Mesodermal cell (in vitro differentiated cells): ENCODE measurements at regions not wholly inside any gene's neighbourhood (a gene's known extent, or its start where the extent isn't known, plus 50 kb on each side); places are given as distances from the start of the nearest gene placed in this dataset.

Experiments used
- H3K27ac ChIP-seq: 2 replicates; pipeline ENCODE4 v1.7.0; 2013; ENCODE audit warnings: mild to moderate bottlenecking, low read depth, low read length, moderate library complexity; ENCODE audit not compliant: severe bottlenecking
- H3K36me3 ChIP-seq: 2 replicates; pipeline ENCODE4 v1.7.1; 2013; ENCODE audit warnings: mild to moderate bottlenecking, low read length, moderate library complexity; ENCODE audit not compliant: control insufficient read depth, insufficient read depth
- H3K4me1 ChIP-seq: one replicate; pipeline ENCODE4 v1.7.1; 2013; ENCODE audit warnings: mild to moderate bottlenecking, low read length; ENCODE audit not compliant: insufficient read depth, control insufficient read depth, poor library complexity, severe bottlenecking
- H3K4me3 ChIP-seq: 2 replicates; pipeline ENCODE4 v1.7.0; 2013; ENCODE audit warnings: low read length, control low read depth, mild to moderate bottlenecking; ENCODE audit not compliant: insufficient read depth, poor library complexity, severe bottlenecking; ENCODE audit errors: extremely low read depth
- H3K9me3 ChIP-seq: 2 replicates; pipeline ENCODE4 v1.7.1; 2013; ENCODE audit warnings: mild to moderate bottlenecking, low read length, moderate library complexity; ENCODE audit not compliant: control insufficient read depth
- WGBS, 2 experiments: methylation state at CpG; one replicate each; pipeline ENCODE4 v1.1.5; 2013; ENCODE audit warnings: missing lambda C conversion rate in 2 of 2; ENCODE audit not compliant: insufficient coverage in 2 of 2; 5-methylcytosine and 5-hydroxymethylcytosine counted together

DNA sequence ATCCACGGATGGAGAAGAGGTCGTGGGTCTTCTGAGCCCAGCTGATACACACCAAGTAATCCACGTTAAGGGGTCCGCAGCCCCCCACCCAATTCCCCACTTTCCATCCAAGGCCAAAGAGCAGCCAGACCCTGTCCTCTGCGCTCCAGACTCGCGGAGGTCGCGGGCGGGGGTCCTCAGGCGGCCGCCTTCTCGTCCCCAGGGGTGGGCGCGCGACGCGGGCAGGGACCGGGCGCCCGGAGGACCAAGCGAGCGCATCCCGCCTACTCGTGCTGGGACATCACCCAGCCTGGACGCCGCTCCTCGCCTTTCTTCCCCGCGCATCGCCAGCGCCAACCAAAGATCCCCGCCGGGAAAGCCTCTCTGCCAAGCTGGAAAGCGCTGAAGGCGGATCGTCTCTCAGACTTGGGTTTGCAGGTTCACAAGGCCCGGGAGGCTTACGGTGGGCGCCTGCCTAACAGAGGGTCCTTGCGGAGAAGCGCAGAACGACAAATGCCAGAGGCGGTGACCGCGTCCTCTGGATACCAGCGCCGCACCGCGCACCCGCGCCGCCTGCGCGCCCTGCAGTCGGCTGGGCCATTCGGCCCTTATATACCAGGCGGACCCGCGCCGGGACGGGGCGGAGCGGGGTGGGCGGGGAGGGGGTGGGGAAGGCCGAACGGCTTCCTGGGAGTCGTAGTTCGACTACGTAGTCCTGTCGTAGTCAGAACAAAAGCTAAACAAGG, 471.6 kb downstream of the SOX9 start:
- H3K4me3 ChIP-seq, result peak overlapping the region; percentile 64
- no peaks in the 10 kb centered on the region for H3K9me3 ChIP-seq
- H3K4me1 ChIP-seq, result peaks cover 15% of the 10 kb centered on the region
- no peaks in the 10 kb centered on the region for H3K36me3 ChIP-seq
- H3K27ac ChIP-seq, result no peak overlapping the region
- 0 to 1% methylated on average over 42 to 55 of the region's 71 CpGs for WGBS, 2 experiments

GRCh38 chr17:72592967-72593325, 472.1 kb downstream of the SOX9 start:
- WGBS, 2 experiments, result 88% methylated on average over 8 to 9 of the region's 9 CpGs

DNA sequence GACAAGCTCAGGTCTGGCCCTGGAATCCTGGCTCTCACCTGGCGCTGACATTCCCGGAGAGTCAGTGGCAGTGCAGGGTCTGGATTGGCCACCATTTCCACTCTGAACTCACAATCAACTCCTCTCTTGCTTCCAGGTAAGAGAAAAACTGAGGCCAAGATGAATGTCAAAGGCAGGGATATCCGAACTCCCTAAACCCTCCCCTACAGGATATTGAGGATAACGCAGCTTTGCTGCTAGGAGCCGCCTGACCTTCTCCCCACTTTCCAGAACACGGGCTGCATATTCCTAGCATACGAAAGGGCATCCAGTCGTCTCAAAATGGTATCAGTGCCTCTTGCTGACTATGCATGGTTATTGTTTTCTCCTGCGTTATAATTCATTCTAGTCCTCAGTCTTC, 473.4 kb downstream of the SOX9 start:
- 60 to 64% methylated on average over 6 to 8 of the region's 9 CpGs for WGBS, 2 experiments
- no peak overlapping the region for H3K4me3 ChIP-seq

More at GRCh38 chr17:72592967-72593325, 472.1 kb downstream of the SOX9 start:
- Histone ChIP-seq H3K4me1 (peaks cover 11% of the 10 kb centered on the region), H3K4me3 (no peak overlapping the region), H3K27ac (no peak overlapping the region), H3K9me3 (no peaks in the 10 kb centered on the region), H3K36me3 (no peaks in the 10 kb centered on the region)

More for the DNA sequence above, 473.4 kb downstream of the SOX9 start:
- H3K27ac ChIP-seq, result no peak overlapping the region
- H3K9me3 ChIP-seq, result no peaks in the 10 kb centered on the region
- no peaks in the 10 kb centered on the region for H3K36me3 ChIP-seq
- H3K4me1 ChIP-seq, result no peaks in the 10 kb centered on the region
